ENCODE measurements at regions not wholly inside any gene's neighbourhood (a gene's known extent, or its start where the extent isn't known, plus 50 kb on each side); places are given as distances from the start of the nearest gene placed in this dataset.
A peak's percentile ranks its signal among the peaks of the same experiment; 100 is the strongest.

- TF ChIP-seq IKZF1 (conservative IDR thresholded peaks at IDR 0.05) (no peak), EZH2 (IDR thresholded peaks at IDR 0.05; ENCODE audit: borderline replicate concordance, control insufficient read depth, low read depth, low read length) (no peak), POLR2AphosphoS5 (IDR thresholded peaks at IDR 0.05; ENCODE audit: low read length) (no peak), CEBPB (IDR thresholded peaks at IDR 0.05; ENCODE audit: borderline replicate concordance in 1 of 2, low read depth in 2 of 2, low read length in 2 of 2) (no peak), POU2F2 (IDR thresholded peaks at IDR 0.05; ENCODE audit: borderline replicate concordance, low read depth, low read length) (no peak), SPI1 (IDR thresholded peaks at IDR 0.05; ENCODE audit: borderline replicate concordance, insufficient read depth, low read depth, low read length) (no peak), POLR2A (IDR thresholded peaks at IDR 0.05; ENCODE audit: low read depth, low read length) (no peak), ESRRA (IDR thresholded peaks at IDR 0.05; ENCODE audit: low read length) (no peak), FOXM1 (IDR thresholded peaks at IDR 0.05; ENCODE audit: low read depth, low read length) (no peak), CTCF (IDR thresholded peaks at IDR 0.05 in 2 of 3, conservative IDR thresholded peaks at IDR 0.05 in 1 of 3; ENCODE audit: control insufficient read depth in 2 of 3, extremely low read depth in 1 of 3, insufficient read depth in 1 of 3, low read depth in 3 of 3, low read length in 3 of 3) (0 out of 6 replicates have a peak, but pooled peaks of 1 of the 3 experiments have one; percentile 6)
Observed at GRCh38 chr5:91864962-91865361, 481.8 kb upstream of the ARRDC3 start.

All from GM12878 (cell line).